DND-41 (cell line): ENCODE measurements at regions not wholly inside any gene's neighbourhood (a gene's known extent, or its start where the extent isn't known, plus 50 kb on each side); places are given as distances from the start of the nearest gene placed in this dataset.
"Not testable (repeated sequence)": the region's sequence is repeated elsewhere in the genome, so short reads cannot be mapped to it uniquely, and the experiment has no call there.

Source experiments
- ATAC-seq: fragments of 200-7000 bp; cut with Tn5 transposase; 3 replicates; pipeline ENCODE4 v1.9.1; 2021; ENCODE audit warnings: low read depth; ENCODE audit not compliant: insufficient read depth
- DNase-seq: peaks from one replicate; pipeline ENCODE4 v3.0.0-alpha.2; 2020
- H2AFZ ChIP-seq: 2 replicates; pipeline ENCODE4 v1.6.0; 2012; ENCODE audit warnings: low read depth, low read length
- H3K27ac ChIP-seq: 2 replicates; pipeline ENCODE4 v1.5.1; 2012; ENCODE audit warnings: low read length, inconsistent platforms
- H3K27me3 ChIP-seq: fragments of 200-600 bp; sonication (generic); 2 replicates; pipeline ENCODE4 v1.6.0; 2012; ENCODE audit warnings: low read length, mild to moderate bottlenecking, inconsistent platforms; ENCODE audit not compliant: insufficient read depth, poor library complexity
- H3K36me3 ChIP-seq: 2 replicates; pipeline ENCODE4 v1.5.1; 2012; ENCODE audit warnings: low read length, inconsistent platforms; ENCODE audit not compliant: insufficient read depth
- H3K4me1 ChIP-seq: 2 replicates; pipeline ENCODE4 v1.5.1; 2012; ENCODE audit warnings: mild to moderate bottlenecking, low read length; ENCODE audit not compliant: insufficient read depth
- H3K4me2 ChIP-seq: 2 replicates; pipeline ENCODE4 v1.6.0; 2012; ENCODE audit warnings: mild to moderate bottlenecking, moderate library complexity, low read length, inconsistent platforms; ENCODE audit not compliant: insufficient read depth
- H3K4me3 ChIP-seq, 2 experiments: fragments of 200-600 bp in 1 of 2; shearing (Covaris generic) in 1 of 2; 2 replicates each; pipeline ENCODE4 v1.5.1; 2012 to 2016; ENCODE audit warnings: inconsistent platforms in 2 of 2, low read length in 2 of 2, mild to moderate bottlenecking in 2 of 2, low read depth in 1 of 2, moderate library complexity in 1 of 2
- H3K79me2 ChIP-seq: 2 replicates; pipeline ENCODE4 v1.6.0; 2012; ENCODE audit warnings: low read length, inconsistent platforms; ENCODE audit not compliant: insufficient read depth
- H3K9ac ChIP-seq: 2 replicates; pipeline ENCODE4 v1.6.0; 2012; ENCODE audit warnings: low read depth, mild to moderate bottlenecking, inconsistent platforms, low read length, moderate library complexity
- H3K9me3 ChIP-seq: 2 replicates; pipeline ENCODE4 v1.5.1; 2012; ENCODE audit warnings: low read length, moderate library complexity, mild to moderate bottlenecking, inconsistent platforms; ENCODE audit not compliant: insufficient read depth, severe bottlenecking
- H4K20me1 ChIP-seq: 2 replicates; pipeline ENCODE4 v1.6.0; 2012; ENCODE audit warnings: low read length; ENCODE audit not compliant: insufficient read depth
- CTCF ChIP-seq: IDR thresholded peaks from 2 replicates; pipeline ENCODE4 v1.5.1; 2012; ENCODE audit warnings: borderline replicate concordance, low read length, moderate library complexity, mild to moderate bottlenecking; ENCODE audit not compliant: poor library complexity, severe bottlenecking; ENCODE audit errors: extremely low read depth
- EZH2 ChIP-seq: IDR thresholded peaks from 3 replicates; pipeline ENCODE4 v1.6.1; 2012; ENCODE audit warnings: borderline replicate concordance, low read depth, mild to moderate bottlenecking, moderate library complexity, low read length, inconsistent platforms; ENCODE audit not compliant: severe bottlenecking

- Histone ChIP-seq H3K79me2 (no peaks in the 10 kb centered on the region), H3K36me3 (no peaks in the 10 kb centered on the region), H3K27ac (no peak overlapping the region), H3K4me3 (no peak overlapping the region), H3K9me3 (no peaks in the 10 kb centered on the region), H3K27me3 (no peaks in the 10 kb centered on the region), H2AFZ (no peak overlapping the region), H3K9ac (no peak overlapping the region), H3K4me1 (no peaks in the 10 kb centered on the region), H4K20me1 (no peaks in the 10 kb centered on the region), H3K4me2 (no peak overlapping the region)
- ATAC-seq (no peak), DNase-seq (no peak)
- no peak for TF ChIP-seq EZH2
These were observed 1153.7 kb downstream of the PCDH9 start for GRCh38 chr13:66076417-66076816.

- DNase-seq, result no peak
- Histone ChIP-seq H3K4me2 (no peak overlapping the region), H3K36me3 (no peaks in the 10 kb centered on the region), H2AFZ (no peak overlapping the region), H3K9ac (no peak overlapping the region), H3K4me1 (no peaks in the 10 kb centered on the region), H3K79me2 (no peaks in the 10 kb centered on the region), H3K9me3 (no peaks in the 10 kb centered on the region), H4K20me1 (no peaks in the 10 kb centered on the region), H3K27ac (no peak overlapping the region), H3K27me3 (no peaks in the 10 kb centered on the region), H3K4me3 (no peak overlapping the region)
- ATAC-seq, result no peak
- TF ChIP-seq EZH2 (no peak), CTCF (no peak)
These were observed 1156.0 kb downstream of the PCDH9 start for GRCh38 chr13:66074018-66074615.

- H4K20me1 ChIP-seq, DNase-seq, H3K36me3 ChIP-seq, H3K79me2 ChIP-seq, H3K9me3 ChIP-seq, H3K27me3 ChIP-seq, ATAC-seq, H3K4me2 ChIP-seq, H3K4me3 ChIP-seq, H3K27ac ChIP-seq, H2AFZ ChIP-seq, H3K9ac ChIP-seq, H3K4me1 ChIP-seq: not testable (repeated sequence)
These were observed 1158.0 kb downstream of the PCDH9 start for GRCh38 chr13:66072097-66072496.

GRCh38 chr13:66071608-66072007 is 1158.5 kb downstream of the PCDH9 start:
- ATAC-seq, result no peak; the same call in 2 of the 3 replicates
- H2AFZ ChIP-seq, result no peak overlapping the region
- no peaks in the 10 kb centered on the region for H3K4me1 ChIP-seq
- TF ChIP-seq EZH2 (no peak), CTCF (no peak)
- no peak overlapping the region for H3K4me3 ChIP-seq
- no peak overlapping the region for H3K4me2 ChIP-seq
- H4K20me1 ChIP-seq, result no peaks in the 10 kb centered on the region
- no peaks in the 10 kb centered on the region for H3K9me3 ChIP-seq
- DNase-seq, result no peak
- no peaks in the 10 kb centered on the region for H3K36me3 ChIP-seq
- H3K79me2 ChIP-seq, result no peaks in the 10 kb centered on the region
- no peak overlapping the region for H3K27ac ChIP-seq
- no peak overlapping the region for H3K9ac ChIP-seq
- H3K27me3 ChIP-seq, result no peaks in the 10 kb centered on the region
